SK-N-MC (cell line): ENCODE measurements at regions not wholly inside any gene's neighbourhood (a gene's known extent, or its start where the extent isn't known, plus 50 kb on each side); places are given as distances from the start of the nearest gene placed in this dataset.

ENCODE experiments used
- DNase-seq: peaks from one replicate; pipeline ENCODE4 v3.0.0-alpha.2; 2011; ENCODE audit warnings: low read depth, low spot score
- H3K27ac ChIP-seq: fragments of 200-600 bp; sonication (generic); 2 replicates; pipeline ENCODE4 v1.5.1; 2016; ENCODE audit warnings: mixed run types
- H3K36me3 ChIP-seq: fragments of 200-600 bp; sonication (generic); 2 replicates; pipeline ENCODE4 v1.6.1; 2017; ENCODE audit warnings: antibody characterized with exemption, low read length, mixed read lengths; ENCODE audit not compliant: insufficient read depth
- H3K4me3 ChIP-seq: fragments of 200-600 bp; sonication (generic); 2 replicates; pipeline ENCODE4 v1.5.1; 2016
- H3K9ac ChIP-seq: fragments of 200-600 bp; sonication (generic); 2 replicates; pipeline ENCODE4 v1.8.0; 2017; ENCODE audit warnings: mixed run types, mixed read lengths; ENCODE audit not compliant: insufficient read length
- H3K9me3 ChIP-seq: fragments of 200-600 bp; sonication (generic); 2 replicates; pipeline ENCODE4 v1.6.1; 2017; ENCODE audit warnings: low read depth, mild to moderate bottlenecking, antibody characterized with exemption, low read length, moderate library complexity, mixed read lengths
- EZH2 ChIP-seq: fragments of 200-600 bp; sonication (generic); IDR thresholded peaks from one replicate; pipeline ENCODE4 v1.6.1; 2017; ENCODE audit warnings: antibody characterized with exemption
- FOXP2 ChIP-seq: optimal IDR thresholded peaks from 2 replicates; pipeline ENCODE3; 2011; ENCODE audit warnings: mild to moderate bottlenecking, moderate library complexity; ENCODE audit not compliant: insufficient read depth; ENCODE audit errors: extremely low read length, control extremely low read depth
- POLR2AphosphoS5 ChIP-seq: IDR thresholded peaks from 2 replicates; pipeline ENCODE4 v1.6.1; 2012; ENCODE audit warnings: mild to moderate bottlenecking, low read depth, low read length, borderline replicate concordance

GRCh38 chr2:74036010-74036409 lies 51.3 kb downstream of the TET3 start:
- DNase-seq = no peak
- no peak overlapping the region for H3K9ac ChIP-seq
- no peaks in the 10 kb centered on the region for H3K36me3 ChIP-seq
- H3K27ac ChIP-seq = peak overlapping the region; percentile 37; the same call in 1 of the 2 replicates
- H3K4me3 ChIP-seq = no peak overlapping the region
- H3K9me3 ChIP-seq = no peaks in the 10 kb centered on the region
- no peak for TF ChIP-seq FOXP2
- TF ChIP-seq EZH2 = no peak
- no peak for TF ChIP-seq POLR2AphosphoS5

GRCh38 chr2:74036450-74037195 lies 51.9 kb downstream of the TET3 start:
- no peak for DNase-seq
- no peaks in the 10 kb centered on the region for H3K9me3 ChIP-seq
- no peak overlapping the region for H3K9ac ChIP-seq
- no peak for TF ChIP-seq EZH2
- TF ChIP-seq FOXP2 = no peak
- TF ChIP-seq POLR2AphosphoS5 = no peak
- H3K27ac ChIP-seq = peak overlapping the region; percentile 37; the same call in 1 of the 2 replicates
- no peaks in the 10 kb centered on the region for H3K36me3 ChIP-seq
- H3K4me3 ChIP-seq = peak overlapping the region; percentile 16; the same call in 1 of the 2 replicates

DNA sequence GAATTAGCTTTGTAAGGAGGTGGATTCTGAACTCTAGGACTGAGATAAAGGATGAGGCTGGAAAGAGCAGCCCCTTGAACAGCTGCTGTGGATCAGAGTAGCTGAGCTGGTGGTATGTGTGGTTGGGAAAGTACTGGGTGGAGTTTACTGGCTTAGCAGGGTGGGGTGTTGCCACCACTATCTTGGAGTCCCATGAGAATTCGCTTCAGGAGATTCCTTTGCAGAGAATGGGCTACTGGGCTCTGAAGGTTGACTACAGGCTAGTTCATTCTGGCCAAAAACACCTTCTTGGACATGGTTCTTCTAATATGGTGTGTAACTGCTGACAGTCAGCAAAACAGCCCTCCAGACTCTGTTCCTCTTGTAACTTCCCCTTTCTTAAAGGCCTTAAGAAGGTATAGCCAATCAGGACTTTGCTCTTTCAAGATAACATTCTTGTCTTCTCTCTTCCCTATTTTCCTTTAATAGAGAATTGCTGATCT lies 52.7 kb downstream of the TET3 start:
- Histone ChIP-seq H3K4me3 (no peak overlapping the region; the same call in 1 of the 2 replicates), H3K36me3 (no peaks in the 10 kb centered on the region), H3K9ac (no peak overlapping the region), H3K9me3 (no peaks in the 10 kb centered on the region), H3K27ac (peak overlapping the region; percentile 3; the same call in 1 of the 2 replicates)
- TF ChIP-seq FOXP2 (no peak), POLR2AphosphoS5 (no peak), EZH2 (no peak)
- DNase-seq = peak; percentile 18

GRCh38 chr2:74039611-74040010 lies 54.9 kb downstream of the TET3 start:
- DNase-seq = no peak
- H3K4me3 ChIP-seq = no peak overlapping the region
- TF ChIP-seq FOXP2 (no peak), EZH2 (no peak), POLR2AphosphoS5 (no peak)
- H3K9ac ChIP-seq = no peak overlapping the region
- no peak overlapping the region for H3K27ac ChIP-seq
- no peaks in the 10 kb centered on the region for H3K36me3 ChIP-seq
- H3K9me3 ChIP-seq = no peaks in the 10 kb centered on the region

GRCh38 chr2:74041182-74041581 lies 56.5 kb downstream of the TET3 start:
- DNase-seq = no peak
- no peak overlapping the region for H3K27ac ChIP-seq
- H3K9me3 ChIP-seq = no peaks in the 10 kb centered on the region
- H3K36me3 ChIP-seq = no peaks in the 10 kb centered on the region; the same call in 1 of the 2 replicates
- no peak overlapping the region for H3K9ac ChIP-seq
- no peak for TF ChIP-seq POLR2AphosphoS5
- no peak for TF ChIP-seq EZH2
- no peak overlapping the region for H3K4me3 ChIP-seq

- Histone ChIP-seq H3K4me3 (no peak overlapping the region), H3K27ac (no peak overlapping the region), H3K36me3 (peaks cover 3% of the 10 kb centered on the region; the same call in 1 of the 2 replicates), H3K9ac (no peak overlapping the region), H3K9me3 (no peaks in the 10 kb centered on the region)
- no peak for DNase-seq
- TF ChIP-seq EZH2 (no peak), POLR2AphosphoS5 (no peak), FOXP2 (no peak)
Measured at GRCh38 chr2:74041726-74042125, 57.0 kb downstream of the TET3 start.

DNA sequence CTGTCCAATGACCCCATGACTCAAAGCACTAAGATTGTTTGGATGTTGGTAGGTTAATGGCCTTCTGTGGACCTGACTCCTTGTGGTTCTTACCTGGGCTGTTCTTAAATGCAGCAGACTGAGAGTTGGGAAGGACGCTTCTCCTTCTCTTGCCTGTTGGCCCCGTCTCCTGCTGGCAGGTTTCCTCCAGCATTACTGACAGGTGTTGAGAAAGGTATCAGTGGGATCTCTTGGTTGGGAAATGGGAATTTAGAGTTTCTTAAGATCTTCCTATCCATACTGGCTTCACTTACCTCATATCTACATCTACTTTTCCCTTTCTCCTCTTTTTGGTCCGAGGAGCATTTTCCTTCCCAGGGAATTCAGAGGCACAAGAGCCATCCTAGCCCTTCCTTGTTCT lies 57.9 kb downstream of the TET3 start:
- Histone ChIP-seq H3K36me3 (peaks cover 11% of the 10 kb centered on the region; the same call in 1 of the 2 replicates), H3K4me3 (no peak overlapping the region), H3K27ac (no peak overlapping the region), H3K9me3 (no peaks in the 10 kb centered on the region), H3K9ac (no peak overlapping the region)
- DNase-seq = no peak
- TF ChIP-seq POLR2AphosphoS5 (no peak), FOXP2 (no peak), EZH2 (no peak)

DNA sequence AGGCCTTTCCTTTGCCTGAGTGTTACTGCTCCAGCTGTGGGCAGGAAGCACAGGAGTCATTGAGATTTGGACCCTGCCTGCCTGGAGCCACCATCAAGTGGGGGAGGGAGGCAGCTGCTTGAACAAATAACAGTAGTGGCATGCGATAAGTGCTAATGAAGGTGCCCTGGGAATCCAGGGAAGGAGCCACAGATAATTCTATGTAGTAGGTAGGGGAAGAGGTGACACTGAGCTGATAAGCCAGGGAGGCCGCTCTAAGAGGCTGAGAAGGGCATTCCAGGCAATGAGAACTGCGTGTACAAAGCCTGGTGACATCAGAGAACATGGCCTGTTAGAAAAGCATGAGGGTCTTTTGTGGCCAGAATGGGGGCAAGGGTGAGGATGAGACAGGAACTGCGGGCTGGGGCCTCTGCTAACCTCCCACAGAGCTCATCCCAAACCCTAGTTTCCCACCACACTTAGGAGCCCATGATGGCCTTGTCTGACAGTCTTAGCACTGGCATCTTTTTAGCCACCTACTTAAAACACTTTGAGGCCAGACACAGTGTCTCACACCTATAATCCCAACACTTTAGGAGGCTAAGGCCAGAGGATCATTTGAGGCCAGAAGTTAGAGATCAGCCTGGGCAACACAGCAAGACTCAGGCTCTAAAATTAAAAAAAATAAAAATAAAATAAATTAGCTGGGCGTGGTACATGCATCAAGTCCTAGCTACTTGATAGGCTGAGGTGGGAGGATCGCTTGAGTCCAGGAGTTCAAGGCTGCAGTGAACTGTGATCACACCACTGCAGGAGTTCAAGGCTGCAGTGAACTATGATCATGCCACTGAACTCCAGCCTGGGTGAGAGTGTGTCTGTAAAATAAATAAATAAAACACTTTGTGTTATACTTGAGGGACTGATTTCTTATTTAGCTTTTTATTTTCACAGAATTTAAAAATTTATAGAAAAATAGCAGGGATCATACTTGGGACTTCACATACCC lies 58.9 kb downstream of the TET3 start:
- DNase-seq = no peak
- TF ChIP-seq POLR2AphosphoS5 (no peak), FOXP2 (no peak), EZH2 (no peak)

More for the DNA sequence above, 58.9 kb downstream of the TET3 start:
- peaks cover 21% of the 10 kb centered on the region; the same call in 1 of the 2 replicates for H3K36me3 ChIP-seq
- H3K27ac ChIP-seq = 0 out of 2 replicates have a peak overlapping the region, but pooled peaks have one; percentile 14
- H3K9me3 ChIP-seq = no peaks in the 10 kb centered on the region
- no peak overlapping the region for H3K4me3 ChIP-seq
- H3K9ac ChIP-seq = no peak overlapping the region
